ENCODE measurements at regions not wholly inside any gene's neighbourhood (a gene's known extent, or its start where the extent isn't known, plus 50 kb on each side); places are given as distances from the start of the nearest gene placed in this dataset.
"Not testable (repeated sequence)": the region's sequence is repeated elsewhere in the genome, so short reads cannot be mapped to it uniquely, and the experiment has no call there.

DNA sequence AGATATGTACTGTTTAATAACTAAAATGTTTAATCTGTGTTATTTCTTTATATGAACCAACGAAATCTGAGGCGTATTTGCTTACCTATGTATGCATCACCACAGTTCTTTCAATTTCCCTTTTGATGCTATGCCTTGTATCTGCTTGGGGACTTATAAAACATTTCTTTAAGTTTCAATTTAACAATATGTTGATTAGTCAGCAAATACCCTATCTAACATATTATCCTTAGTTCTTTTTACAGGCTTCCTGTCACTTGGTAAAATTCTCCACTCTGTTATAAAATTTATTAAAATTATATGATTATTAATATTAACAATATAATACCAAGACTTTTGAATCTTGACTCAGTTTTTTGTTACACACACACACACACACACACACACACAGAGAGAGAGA is 174.3 kb downstream of the CPS1 start:
- 100% methylated on average over 2 of the region's 2 CpGs for WGBS
- no peaks in the 10 kb centered on the region for H3K4me1 ChIP-seq (ENCODE audit: insufficient read depth, low read length)
- H3K27me3 ChIP-seq (ENCODE audit: insufficient read depth, low read length): no peaks in the 10 kb centered on the region
- H3K9ac ChIP-seq (ENCODE audit: low read depth, low read length): no peak overlapping the region
- H3K36me3 ChIP-seq (ENCODE audit: insufficient read depth, low read length): no peaks in the 10 kb centered on the region
- no peak overlapping the region for H3K4me3 ChIP-seq (ENCODE audit: low read length)
- H3K27ac ChIP-seq (ENCODE audit: low read depth, low read length): no peak overlapping the region
- no peaks in the 10 kb centered on the region for H3K9me3 ChIP-seq (ENCODE audit: insufficient read depth, low read depth, low read length)

DNA sequence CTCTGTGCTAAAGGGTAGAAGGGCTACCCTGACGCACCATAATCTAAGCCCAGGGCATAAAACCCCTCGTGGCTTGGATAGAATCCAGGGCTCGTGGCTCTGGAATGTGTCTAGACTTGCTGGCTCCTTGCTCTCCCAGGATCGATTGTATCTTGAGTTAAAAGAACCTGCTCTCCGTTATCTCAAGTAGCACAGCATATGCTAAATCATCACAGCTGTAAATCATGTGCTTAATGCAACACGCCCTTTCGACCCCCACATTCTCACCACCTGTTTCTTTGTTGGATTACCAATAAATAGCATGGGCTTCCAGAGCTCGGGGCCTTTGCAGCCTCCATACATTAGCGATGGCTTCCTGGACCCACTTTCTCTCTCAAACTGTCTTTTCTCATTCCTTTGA is 190.4 kb downstream of the CPS1 start:
- not testable (repeated sequence) for H3K4me3 ChIP-seq (ENCODE audit: low read length); H3K36me3 ChIP-seq (ENCODE audit: insufficient read depth, low read length); H3K4me1 ChIP-seq (ENCODE audit: insufficient read depth, low read length); H3K27ac ChIP-seq (ENCODE audit: low read depth, low read length); H3K27me3 ChIP-seq (ENCODE audit: insufficient read depth, low read length); H3K9ac ChIP-seq (ENCODE audit: low read depth, low read length); H3K9me3 ChIP-seq (ENCODE audit: insufficient read depth, low read depth, low read length)
- WGBS: 91% methylated on average over 9 of the region's 9 CpGs

GRCh38 chr2:210752532-210752931 is 196.1 kb downstream of the CPS1 start:
- H3K27me3 ChIP-seq (ENCODE audit: insufficient read depth, low read length): no peaks in the 10 kb centered on the region
- H3K27ac ChIP-seq (ENCODE audit: low read depth, low read length): no peak overlapping the region
- H3K4me3 ChIP-seq (ENCODE audit: low read length): no peak overlapping the region
- 90% methylated on average over 6 of the region's 6 CpGs for WGBS
- no peaks in the 10 kb centered on the region for H3K36me3 ChIP-seq (ENCODE audit: insufficient read depth, low read length)
- no peaks in the 10 kb centered on the region for H3K9me3 ChIP-seq (ENCODE audit: insufficient read depth, low read depth, low read length)
- H3K9ac ChIP-seq (ENCODE audit: low read depth, low read length): no peak overlapping the region
- H3K4me1 ChIP-seq (ENCODE audit: insufficient read depth, low read length): no peaks in the 10 kb centered on the region; the same call in 1 of the 2 replicates

GRCh38 chr2:210753386-210753785 is 197.0 kb downstream of the CPS1 start:
- H3K36me3 ChIP-seq (ENCODE audit: insufficient read depth, low read length): no peaks in the 10 kb centered on the region
- H3K4me3 ChIP-seq (ENCODE audit: low read length): no peak overlapping the region
- no peaks in the 10 kb centered on the region for H3K27me3 ChIP-seq (ENCODE audit: insufficient read depth, low read length)
- no peaks in the 10 kb centered on the region for H3K9me3 ChIP-seq (ENCODE audit: insufficient read depth, low read depth, low read length)
- H3K27ac ChIP-seq (ENCODE audit: low read depth, low read length): no peak overlapping the region
- WGBS: 92% methylated on average over 3 of the region's 3 CpGs
- no peaks in the 10 kb centered on the region; the same call in 1 of the 2 replicates for H3K4me1 ChIP-seq (ENCODE audit: insufficient read depth, low read length)
- H3K9ac ChIP-seq (ENCODE audit: low read depth, low read length): no peak overlapping the region

- Histone ChIP-seq H3K4me3 (ENCODE audit: low read length) (no peak overlapping the region), H3K9me3 (ENCODE audit: insufficient read depth, low read depth, low read length) (no peaks in the 10 kb centered on the region), H3K27ac (ENCODE audit: low read depth, low read length) (no peak overlapping the region), H3K36me3 (ENCODE audit: insufficient read depth, low read length) (no peaks in the 10 kb centered on the region), H3K27me3 (ENCODE audit: insufficient read depth, low read length) (no peaks in the 10 kb centered on the region), H3K9ac (ENCODE audit: low read depth, low read length) (no peak overlapping the region), H3K4me1 (ENCODE audit: insufficient read depth, low read length) (no peaks in the 10 kb centered on the region; the same call in 1 of the 2 replicates)
Observed at GRCh38 chr2:210756855-210757254, 200.5 kb downstream of the CPS1 start.

DNA sequence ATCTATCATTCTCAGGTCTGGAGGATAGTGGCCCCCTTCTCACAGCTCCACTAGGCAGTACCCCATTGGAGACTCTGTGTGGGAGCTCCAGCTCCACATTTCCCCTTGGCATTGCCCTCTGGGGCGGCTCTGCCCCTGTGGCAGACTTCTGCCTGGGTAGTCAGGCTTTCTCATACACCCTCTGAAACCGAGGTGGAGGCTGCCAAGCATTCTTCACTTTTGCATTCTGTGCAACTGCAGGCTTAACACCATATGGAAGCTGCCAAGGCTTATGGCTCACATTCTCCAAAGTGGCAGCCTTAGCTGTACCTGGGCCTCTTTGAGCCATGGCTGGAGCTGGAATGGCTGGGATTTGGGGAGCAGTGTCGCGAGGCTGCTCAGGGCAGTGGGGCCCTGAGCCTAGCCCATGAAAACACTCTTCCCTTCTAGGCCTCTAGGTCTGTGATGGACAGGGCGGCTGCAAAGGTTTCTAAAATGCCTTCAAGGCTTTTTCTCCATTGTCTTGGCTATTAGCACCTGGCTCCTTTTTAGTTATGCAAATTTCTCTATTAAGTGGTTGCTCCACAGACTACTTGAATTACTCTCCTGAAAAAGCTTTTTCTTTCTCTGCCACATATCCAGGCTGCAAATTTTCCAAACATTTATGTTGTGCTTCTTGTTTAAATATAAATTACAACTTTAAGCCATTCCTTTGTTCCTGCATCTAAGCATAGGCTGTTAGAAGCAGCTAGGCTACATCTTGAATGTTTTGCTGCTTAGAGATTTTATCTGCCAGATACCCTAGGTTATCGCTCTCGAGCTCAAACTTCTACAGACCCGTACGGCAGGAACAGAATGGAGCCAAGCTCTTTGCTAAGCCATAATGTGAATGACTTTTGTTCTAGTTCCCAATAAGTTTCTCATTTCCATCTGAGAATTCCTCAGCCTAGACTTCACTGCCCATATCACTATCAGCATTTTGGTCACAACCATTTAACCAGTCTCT is 206.5 kb downstream of the CPS1 start:
- no peaks in the 10 kb centered on the region for H3K36me3 ChIP-seq (ENCODE audit: insufficient read depth, low read length)
- H3K9me3 ChIP-seq (ENCODE audit: insufficient read depth, low read depth, low read length): no peaks in the 10 kb centered on the region
- H3K4me3 ChIP-seq (ENCODE audit: low read length): peak overlapping the region; percentile 6; the same call in 1 of the 2 replicates
- peaks cover 15% of the 10 kb centered on the region for H3K4me1 ChIP-seq (ENCODE audit: insufficient read depth, low read length)
- 0 out of 2 replicates have a peak, but pooled peaks cover 3% of the 10 kb centered on the region for H3K27me3 ChIP-seq (ENCODE audit: insufficient read depth, low read length)
- peak overlapping the region; percentile 54; the same call in 1 of the 2 replicates for H3K27ac ChIP-seq (ENCODE audit: low read depth, low read length)
- no peak overlapping the region for H3K9ac ChIP-seq (ENCODE audit: low read depth, low read length)
- WGBS: 33% methylated on average over 9 of the region's 9 CpGs

DNA sequence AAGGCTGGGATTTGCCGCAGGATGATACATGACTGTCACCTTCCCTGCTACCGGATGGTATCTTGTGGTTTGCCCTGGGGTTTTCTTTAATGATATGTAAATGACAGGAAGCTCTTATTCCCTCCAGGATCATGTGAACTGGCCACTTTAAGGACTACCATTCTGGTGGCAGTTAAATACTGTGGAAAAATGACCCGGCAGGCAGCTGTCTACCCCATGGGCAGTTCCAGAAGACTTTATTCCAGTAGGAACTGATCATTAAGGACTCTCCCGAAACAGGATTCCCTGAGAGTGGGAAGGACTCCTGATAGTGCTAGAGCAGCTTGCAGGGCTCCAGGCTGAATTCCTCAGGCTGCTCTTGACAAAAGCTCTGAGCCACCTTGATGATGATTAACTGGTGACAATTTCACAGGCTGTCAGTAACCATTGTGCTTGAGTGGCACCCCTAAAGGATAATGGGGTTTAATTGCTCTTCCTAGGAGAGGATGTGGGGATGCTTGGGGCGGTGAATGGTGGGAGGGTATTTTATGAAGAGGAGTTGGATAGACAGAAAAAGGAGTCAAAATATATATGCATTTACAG is 212.0 kb downstream of the CPS1 start:
- peaks cover 6% of the 10 kb centered on the region for H3K4me1 ChIP-seq (ENCODE audit: insufficient read depth, low read length)
- H3K36me3 ChIP-seq (ENCODE audit: insufficient read depth, low read length): no peaks in the 10 kb centered on the region

DNA sequence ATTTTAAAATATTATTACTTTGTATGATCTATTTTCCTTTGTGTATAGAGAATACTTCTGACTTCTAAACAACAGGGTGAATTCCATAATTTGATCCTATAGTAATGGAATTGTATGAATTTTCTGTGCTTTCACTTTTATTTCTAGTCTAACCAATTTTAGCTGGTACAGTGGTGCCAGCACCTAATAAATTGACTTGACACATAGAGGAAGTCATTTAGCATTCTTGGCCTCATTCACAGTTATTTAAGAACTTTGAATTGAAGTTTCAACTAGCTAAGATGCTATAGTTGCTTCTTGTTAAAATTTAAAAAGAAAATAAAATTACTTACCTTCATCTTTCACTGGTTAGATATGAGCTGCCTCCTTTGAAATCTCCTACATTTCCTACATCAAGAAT is 220.4 kb downstream of the CPS1 start:
- no peaks in the 10 kb centered on the region for H3K27me3 ChIP-seq (ENCODE audit: insufficient read depth, low read length)
- no peak overlapping the region for H3K9ac ChIP-seq (ENCODE audit: low read depth, low read length)
- no peaks in the 10 kb centered on the region for H3K4me1 ChIP-seq (ENCODE audit: insufficient read depth, low read length)
- no peak overlapping the region for H3K4me3 ChIP-seq (ENCODE audit: low read length)
- H3K36me3 ChIP-seq (ENCODE audit: insufficient read depth, low read length): no peaks in the 10 kb centered on the region
- H3K27ac ChIP-seq (ENCODE audit: low read depth, low read length): no peak overlapping the region
- no peaks in the 10 kb centered on the region for H3K9me3 ChIP-seq (ENCODE audit: insufficient read depth, low read depth, low read length)

More for the DNA sequence above, 212.0 kb downstream of the CPS1 start:
- H3K27ac ChIP-seq (ENCODE audit: low read depth, low read length): no peak overlapping the region
- H3K27me3 ChIP-seq (ENCODE audit: insufficient read depth, low read length): 0 out of 2 replicates have a peak, but pooled peaks cover 3% of the 10 kb centered on the region
- WGBS: 72% methylated on average over 5 of the region's 5 CpGs
- H3K9me3 ChIP-seq (ENCODE audit: insufficient read depth, low read depth, low read length): no peaks in the 10 kb centered on the region
- no peak overlapping the region for H3K9ac ChIP-seq (ENCODE audit: low read depth, low read length)
- no peak overlapping the region for H3K4me3 ChIP-seq (ENCODE audit: low read length)

- WGBS: 96% methylated on average over 2 of the region's 3 CpGs
- no peaks in the 10 kb centered on the region for H3K9me3 ChIP-seq (ENCODE audit: insufficient read depth, low read depth, low read length)
- H3K4me3 ChIP-seq (ENCODE audit: low read length): no peak overlapping the region
- no peaks in the 10 kb centered on the region for H3K36me3 ChIP-seq (ENCODE audit: insufficient read depth, low read length)
- no peak overlapping the region for H3K9ac ChIP-seq (ENCODE audit: low read depth, low read length)
- no peak overlapping the region for H3K27ac ChIP-seq (ENCODE audit: low read depth, low read length)
- H3K4me1 ChIP-seq (ENCODE audit: insufficient read depth, low read length): no peaks in the 10 kb centered on the region
- H3K27me3 ChIP-seq (ENCODE audit: insufficient read depth, low read length): no peaks in the 10 kb centered on the region
Observed at GRCh38 chr2:210782222-210782621, 225.8 kb downstream of the CPS1 start.

- not testable (repeated sequence) for H3K9me3 ChIP-seq (ENCODE audit: insufficient read depth, low read depth, low read length); H3K9ac ChIP-seq (ENCODE audit: low read depth, low read length); H3K27me3 ChIP-seq (ENCODE audit: insufficient read depth, low read length); H3K27ac ChIP-seq (ENCODE audit: low read depth, low read length); H3K36me3 ChIP-seq (ENCODE audit: insufficient read depth, low read length); H3K4me3 ChIP-seq (ENCODE audit: low read length); H3K4me1 ChIP-seq (ENCODE audit: insufficient read depth, low read length)
- WGBS: 95% methylated on average over 3 of the region's 4 CpGs
Observed at GRCh38 chr2:210787831-210788230, 231.4 kb downstream of the CPS1 start.

DNA sequence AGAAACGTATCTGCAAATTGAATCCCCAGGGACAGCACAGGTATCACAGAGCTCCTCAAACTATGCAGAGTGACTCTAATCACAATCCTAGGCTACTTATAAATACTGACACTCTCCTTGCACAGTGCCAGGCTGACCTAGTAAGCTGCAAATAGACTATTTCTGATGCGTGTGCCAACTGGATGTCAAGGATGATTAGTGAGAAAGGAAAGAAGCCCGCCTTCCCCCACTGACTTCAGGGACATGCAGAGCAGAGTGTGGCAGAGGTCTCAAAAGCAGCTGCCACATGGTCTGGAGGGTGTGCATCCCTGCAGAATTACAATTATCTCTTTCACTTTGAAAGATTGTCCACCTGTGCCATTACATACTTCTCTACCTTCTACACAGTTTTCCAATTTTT is 235.6 kb downstream of the CPS1 start:
- no peaks in the 10 kb centered on the region for H3K27me3 ChIP-seq (ENCODE audit: insufficient read depth, low read length)
- H3K36me3 ChIP-seq (ENCODE audit: insufficient read depth, low read length): no peaks in the 10 kb centered on the region
- no peak overlapping the region for H3K4me3 ChIP-seq (ENCODE audit: low read length)
- H3K27ac ChIP-seq (ENCODE audit: low read depth, low read length): no peak overlapping the region
- no peak overlapping the region for H3K9ac ChIP-seq (ENCODE audit: low read depth, low read length)
- WGBS: 91% methylated on average over 3 of the region's 3 CpGs
- no peaks in the 10 kb centered on the region for H3K9me3 ChIP-seq (ENCODE audit: insufficient read depth, low read depth, low read length)
- no peaks in the 10 kb centered on the region for H3K4me1 ChIP-seq (ENCODE audit: insufficient read depth, low read length)
